Naive thymus-derived CD4-positive, alpha-beta T cell (primary cell): ENCODE measurements at regions not wholly inside any gene's neighbourhood (a gene's known extent, or its start where the extent isn't known, plus 50 kb on each side); places are given as distances from the start of the nearest gene placed in this dataset.

Source experiments
- ATAC-seq: fragments of 150-1000 bp; cut with Tn5 transposase; 2 replicates; pipeline ENCODE4 v1.10.0; 2021; ENCODE audit warnings: mild to moderate bottlenecking, moderate library complexity
- CTCF ChIA-PET: fragments of 350-600 bp; sonication (Branson Sonifier 250); formaldehyde crosslinking; loops from one replicate; lab custom pipeline; 2021; ENCODE audit warnings: antibody characterized with exemption; lab: Charles Lee
- POLR2A ChIA-PET: fragments of 350-600 bp; sonication (Branson Sonifier 250); formaldehyde crosslinking; loops from one replicate; lab custom pipeline; 2021; ENCODE audit warnings: antibody characterized with exemption, inconsistent platforms; lab: Charles Lee
- DNase-seq, 9 donors: peaks; one replicate each; pipeline versions ENCODE4 v3.0.0 to v3.0.0-alpha.2; 2020 to 2022; ENCODE audit warnings: mixed read lengths in 1 of 9
- H3K27ac ChIP-seq: one replicate; pipeline ENCODE4 v1.7.0; 2013; ENCODE audit warnings: mild to moderate bottlenecking, low read depth, low read length, moderate library complexity
- H3K27me3 ChIP-seq, 2 donors: one replicate each; pipeline ENCODE4 v1.7.0; 2013; ENCODE audit warnings: low read length in 2 of 2, mild to moderate bottlenecking in 2 of 2, moderate library complexity in 2 of 2; ENCODE audit not compliant: control insufficient read depth in 2 of 2, insufficient read depth in 2 of 2
- H3K36me3 ChIP-seq, 3 experiments: 1 replicate in 2 of 3; 2 replicates in 1 of 3; pipeline ENCODE4 v1.7.0; 2013; ENCODE audit warnings: low read length in 3 of 3, mild to moderate bottlenecking in 3 of 3, moderate library complexity in 1 of 3; ENCODE audit not compliant: insufficient read depth in 3 of 3, control insufficient read depth in 2 of 3
- H3K4me1 ChIP-seq, 2 donors: one replicate each; pipeline ENCODE4 v1.7.0; 2013; ENCODE audit warnings: low read length in 2 of 2, mild to moderate bottlenecking in 2 of 2, moderate library complexity in 1 of 2; ENCODE audit not compliant: control insufficient read depth in 2 of 2, insufficient read depth in 2 of 2
- H3K4me3 ChIP-seq: 2 replicates; pipeline ENCODE4 v1.7.0; 2013; ENCODE audit warnings: mild to moderate bottlenecking, low read length
- H3K9me3 ChIP-seq, 3 experiments: 1 replicate in 2 of 3; 2 replicates in 1 of 3; pipeline ENCODE4 v1.7.0; 2013; ENCODE audit warnings: low read length in 3 of 3; ENCODE audit not compliant: control insufficient read depth in 2 of 3
- H3K27ac Mint-ChIP-seq, 9 donors: one replicate each; pipeline ENCODE4 v1.8.0; 2020 to 2022; ENCODE audit warnings: mixed read lengths in 9 of 9, mild to moderate bottlenecking in 8 of 9, moderate library complexity in 5 of 9, inconsistent platforms in 2 of 9
- H3K27me3 Mint-ChIP-seq, 5 donors: one replicate each; pipeline ENCODE4 v1.8.0; 2021 to 2022; ENCODE audit warnings: mixed read lengths in 5 of 5, mild to moderate bottlenecking in 1 of 5
- H3K36me3 Mint-ChIP-seq, 5 donors: one replicate each; pipeline ENCODE4 v1.8.0; 2020 to 2022; ENCODE audit warnings: mixed read lengths in 5 of 5, mild to moderate bottlenecking in 3 of 5, inconsistent platforms in 1 of 5
- H3K4me1 Mint-ChIP-seq, 7 donors: one replicate each; pipeline ENCODE4 v1.8.0; 2020 to 2022; ENCODE audit warnings: mixed read lengths in 7 of 7, mild to moderate bottlenecking in 3 of 7, inconsistent platforms in 1 of 7
- H3K4me3 Mint-ChIP-seq, 10 donors: one replicate each; pipeline ENCODE4 v1.8.0; 2020 to 2022; ENCODE audit warnings: mild to moderate bottlenecking in 10 of 10, mixed read lengths in 10 of 10, moderate library complexity in 6 of 10, inconsistent platforms in 2 of 10
- H3K9me3 Mint-ChIP-seq, 11 donors: one replicate each; pipeline ENCODE4 v1.8.0; 2020 to 2022; ENCODE audit warnings: mixed read lengths in 11 of 11, mild to moderate bottlenecking in 4 of 11, inconsistent platforms in 1 of 11, moderate library complexity in 1 of 11
- intact Hi-C, 2 donors: fragments of 100-400 bp; cut with micrococcal nuclease; formaldehyde crosslinking; loops; one replicate each; pipeline ENCODE4 v1.15.1; 2023

DNA sequence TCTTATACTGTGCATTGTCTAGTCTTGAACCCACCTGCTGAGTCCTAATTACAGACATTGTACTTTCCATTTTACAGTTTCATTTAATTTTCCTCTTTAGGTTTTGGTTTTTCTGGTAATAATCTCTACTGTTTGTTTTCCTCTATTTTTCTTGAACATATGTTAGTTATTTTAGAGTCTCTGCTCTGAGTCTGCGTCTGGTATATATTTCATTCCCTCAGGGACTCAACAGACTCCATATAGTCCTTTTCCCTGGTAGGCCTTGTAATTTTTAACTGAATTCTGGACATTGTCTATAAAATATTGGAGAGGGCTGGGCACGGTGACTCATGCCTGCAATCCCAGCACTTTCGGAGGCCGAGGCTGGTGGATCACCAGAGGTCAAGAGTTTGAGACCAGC is 121.8 kb upstream of the STOX2 start:
- H3K4me1 Mint-ChIP-seq = no peaks in the 10 kb centered on the region
- Histone ChIP-seq H3K9me3 (no peaks in the 10 kb centered on the region), H3K36me3 (no peaks in the 10 kb centered on the region), H3K4me3 (no peak overlapping the region), H3K27me3 (peaks cover 0 to 2% of the 10 kb centered on the region in 2 donors), H3K27ac (no peak overlapping the region), H3K4me1 (no peaks in the 10 kb centered on the region)
- POLR2A ChIA-PET = no interaction called here
- no peaks in the 10 kb centered on the region for H3K36me3 Mint-ChIP-seq
- H3K27ac Mint-ChIP-seq = no peak overlapping the region
- peaks cover 15 to 34% (median 28%) of the 10 kb centered on the region in 5 donors for H3K27me3 Mint-ChIP-seq
- DNase-seq (no peak), ATAC-seq (no peak)
- CTCF ChIA-PET = no interaction called here
- intact Hi-C loops = no loop called here
- no peak overlapping the region for H3K4me3 Mint-ChIP-seq
- peaks cover 0 to 4% (median 0%) of the 10 kb centered on the region in 11 donors for H3K9me3 Mint-ChIP-seq

GRCh38 chr4:183783991-183784553 is 121.0 kb upstream of the STOX2 start:
- intact Hi-C loops = no loop called here
- peaks cover 18 to 34% (median 32%) of the 10 kb centered on the region in 5 donors for H3K27me3 Mint-ChIP-seq
- H3K27me3 ChIP-seq = peaks cover 0 to 2% of the 10 kb centered on the region in 2 donors
- H3K36me3 Mint-ChIP-seq = no peaks in the 10 kb centered on the region
- no peak overlapping the region for H3K4me3 ChIP-seq
- CTCF ChIA-PET = no interaction called here
- peaks cover 0 to 4% (median 0%) of the 10 kb centered on the region in 11 donors for H3K9me3 Mint-ChIP-seq
- no peak overlapping the region for H3K27ac ChIP-seq
- no peaks in the 10 kb centered on the region for H3K9me3 ChIP-seq
- no peaks in the 10 kb centered on the region for H3K4me1 Mint-ChIP-seq
- DNase-seq (no peak), ATAC-seq (no peak)
- POLR2A ChIA-PET = no interaction called here
- no peak overlapping the region for H3K27ac Mint-ChIP-seq
- no peak overlapping the region for H3K4me3 Mint-ChIP-seq
- H3K36me3 ChIP-seq = no peaks in the 10 kb centered on the region
- no peaks in the 10 kb centered on the region for H3K4me1 ChIP-seq

DNA sequence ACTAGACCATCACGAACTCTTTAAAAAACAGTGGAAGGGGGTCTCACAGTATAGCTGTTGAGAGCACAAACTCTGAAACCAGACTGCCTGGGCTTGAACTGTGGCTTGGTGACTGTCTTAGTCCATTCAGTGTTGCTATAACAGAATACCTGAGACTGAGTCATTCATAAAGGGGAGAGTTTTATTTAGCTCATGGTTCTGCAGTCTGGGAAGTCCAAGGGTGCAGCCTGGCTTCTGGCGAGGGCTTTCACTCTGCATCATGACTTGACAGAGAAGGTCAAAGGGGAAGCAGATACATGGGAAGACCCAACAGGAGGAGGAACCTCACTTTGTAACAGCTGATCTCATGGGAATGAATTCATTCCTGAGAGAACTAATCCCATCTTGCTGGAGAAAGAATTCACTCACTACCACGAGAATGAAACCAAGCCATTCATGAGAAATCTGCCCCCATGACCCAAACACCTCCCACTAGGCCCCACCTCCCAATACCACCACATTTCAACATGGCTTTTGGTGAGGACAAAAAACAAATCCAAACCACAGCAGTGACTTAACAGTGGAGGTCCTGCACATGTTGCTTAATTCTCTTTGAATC is 116.7 kb upstream of the STOX2 start:
- no peak overlapping the region for H3K27ac Mint-ChIP-seq
- ATAC-seq (no peak), DNase-seq (no peak)
- no peaks in the 10 kb centered on the region for H3K4me1 ChIP-seq
- CTCF ChIA-PET = no interaction called here
- H3K36me3 Mint-ChIP-seq = peaks cover 0 to 8% (median 1%) of the 10 kb centered on the region in 5 donors
- H3K9me3 ChIP-seq = no peaks in the 10 kb centered on the region
- H3K4me1 Mint-ChIP-seq = no peaks in the 10 kb centered on the region
- H3K36me3 ChIP-seq = no peaks in the 10 kb centered on the region
- no peak overlapping the region for H3K27ac ChIP-seq
- no peak overlapping the region for H3K4me3 Mint-ChIP-seq
- POLR2A ChIA-PET = no interaction called here
- H3K27me3 Mint-ChIP-seq = peaks cover 30 to 52% (median 46%) of the 10 kb centered on the region in 5 donors
- H3K27me3 ChIP-seq = no peaks in the 10 kb centered on the region
- intact Hi-C loops = no loop called here
- peaks cover 4 to 36% (median 17%) of the 10 kb centered on the region in 11 donors for H3K9me3 Mint-ChIP-seq
- no peak overlapping the region for H3K4me3 ChIP-seq

DNA sequence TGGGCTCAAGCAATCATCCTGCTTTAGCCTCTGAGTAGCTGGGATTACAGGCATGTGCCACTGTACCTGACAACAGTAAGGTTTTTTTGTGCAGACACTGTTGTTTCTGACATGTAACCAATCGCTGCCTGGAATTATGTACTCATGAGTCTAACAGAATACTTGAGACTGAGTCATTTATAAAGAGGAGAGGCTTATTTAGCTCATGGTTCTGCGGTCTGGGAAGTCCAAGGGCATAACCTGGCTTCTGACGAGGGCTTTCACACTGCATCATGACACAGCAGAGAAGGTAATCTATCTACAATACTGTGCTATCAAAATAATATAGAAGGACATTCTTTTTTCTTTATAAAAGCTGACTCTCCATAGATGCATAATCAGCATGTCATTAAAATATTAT is 115.5 kb upstream of the STOX2 start:
- Histone ChIP-seq H3K27me3 (no peaks in the 10 kb centered on the region), H3K9me3 (no peaks in the 10 kb centered on the region), H3K27ac (no peak overlapping the region), H3K4me1 (no peaks in the 10 kb centered on the region), H3K36me3 (no peaks in the 10 kb centered on the region), H3K4me3 (no peak overlapping the region)
- H3K27me3 Mint-ChIP-seq = peaks cover 36 to 57% (median 55%) of the 10 kb centered on the region in 5 donors
- CTCF ChIA-PET = no interaction called here
- peaks cover 7 to 48% (median 19%) of the 10 kb centered on the region in 11 donors for H3K9me3 Mint-ChIP-seq
- peaks cover 0 to 14% (median 2%) of the 10 kb centered on the region in 5 donors for H3K36me3 Mint-ChIP-seq
- DNase-seq = no peak
- H3K4me1 Mint-ChIP-seq = no peaks in the 10 kb centered on the region
- no peak overlapping the region for H3K4me3 Mint-ChIP-seq
- ATAC-seq = no peak
- POLR2A ChIA-PET = no interaction called here
- no peak overlapping the region for H3K27ac Mint-ChIP-seq
- intact Hi-C loops = no loop called here

DNA sequence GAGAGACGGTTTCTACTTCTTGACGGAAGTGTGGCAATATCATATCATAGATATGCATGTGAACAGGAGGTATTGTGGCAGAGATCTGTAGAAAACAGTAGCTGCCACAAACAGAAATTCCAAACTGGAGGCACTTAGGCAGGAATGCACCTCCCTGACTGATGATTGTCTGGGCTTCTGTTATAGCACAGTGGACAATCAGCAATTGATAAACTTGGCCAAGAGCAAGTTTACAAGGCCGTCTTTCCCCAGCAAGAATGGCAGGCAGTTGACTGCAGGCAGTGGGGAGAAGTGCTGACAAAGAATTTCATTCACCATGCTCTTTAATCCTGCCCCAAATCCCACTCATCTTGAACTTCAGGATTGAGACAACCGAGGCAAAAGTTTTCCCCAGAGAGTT is 114.4 kb upstream of the STOX2 start:
- DNase-seq (no peak), ATAC-seq (no peak)
- H3K36me3 Mint-ChIP-seq = peaks cover 0 to 16% (median 4%) of the 10 kb centered on the region in 5 donors
- peaks cover 9 to 57% (median 21%) of the 10 kb centered on the region in 11 donors for H3K9me3 Mint-ChIP-seq
- H3K4me3 Mint-ChIP-seq = no peak overlapping the region
- peaks cover 42 to 67% (median 63%) of the 10 kb centered on the region in 5 donors for H3K27me3 Mint-ChIP-seq
- Histone ChIP-seq H3K27me3 (no peaks in the 10 kb centered on the region), H3K4me3 (no peak overlapping the region), H3K9me3 (no peaks in the 10 kb centered on the region), H3K27ac (no peak overlapping the region), H3K36me3 (no peaks in the 10 kb centered on the region), H3K4me1 (no peaks in the 10 kb centered on the region)
- no peak overlapping the region for H3K27ac Mint-ChIP-seq
- CTCF ChIA-PET = no interaction called here
- no peaks in the 10 kb centered on the region for H3K4me1 Mint-ChIP-seq
- intact Hi-C loops = no loop called here
- POLR2A ChIA-PET = no interaction called here

DNA sequence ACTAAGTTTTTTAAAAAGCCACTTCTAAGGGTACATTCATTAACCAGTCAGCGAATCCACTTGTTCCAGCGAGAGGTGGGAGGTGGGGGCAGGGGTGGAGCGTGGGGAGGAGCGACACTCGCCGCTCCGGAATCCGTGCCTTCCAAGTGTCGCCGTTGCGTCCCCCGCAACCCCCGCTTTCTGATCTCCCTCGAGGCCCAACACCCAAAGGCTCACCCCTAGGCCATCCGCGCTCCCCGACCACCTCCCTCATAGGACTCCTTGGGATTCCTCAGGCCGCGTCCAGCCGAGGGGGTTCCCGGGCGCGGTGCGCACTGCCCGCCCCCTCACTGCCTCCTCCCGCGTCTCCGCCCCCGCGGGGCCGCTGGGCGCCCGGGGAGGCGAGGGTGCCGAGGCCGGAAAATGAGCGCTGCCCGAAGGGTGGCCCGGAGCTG is 108.1 kb upstream of the STOX2 start:
- Mint-ChIP-seq H3K4me1 (peaks cover 0 to 18% (median 13%) of the 10 kb centered on the region in 7 donors), H3K27ac (no peak overlapping the region), H3K36me3 (peaks cover 0 to 16% (median 4%) of the 10 kb centered on the region in 5 donors), H3K4me3 (peak overlapping the region; percentile 61 to 85 (median 76)), H3K9me3 (peaks cover 8 to 34% (median 19%) of the 10 kb centered on the region in 11 donors), H3K27me3 (peaks cover 70 to 82% (median 74%) of the 10 kb centered on the region in 5 donors)
- H3K4me1 ChIP-seq = no peaks in the 10 kb centered on the region
- no peak overlapping the region for H3K27ac ChIP-seq
- CTCF ChIA-PET = no interaction called here
- ATAC-seq (no peak), DNase-seq (peak in 1 of 9 donors; percentile 22)
- peaks cover 0 to 8% of the 10 kb centered on the region in 2 donors for H3K27me3 ChIP-seq
- POLR2A ChIA-PET = no interaction called here
- no peak overlapping the region for H3K4me3 ChIP-seq
- intact Hi-C loops = no loop called here
- H3K9me3 ChIP-seq = no peaks in the 10 kb centered on the region
- H3K36me3 ChIP-seq = no peaks in the 10 kb centered on the region
